IgD-negative memory B cell (primary cell): ENCODE measurements at regions not wholly inside any gene's neighbourhood (a gene's known extent, or its start where the extent isn't known, plus 50 kb on each side); places are given as distances from the start of the nearest gene placed in this dataset.
"Not testable (repeated sequence)": the region's sequence is repeated elsewhere in the genome, so short reads cannot be mapped to it uniquely, and the experiment has no call there.

ENCODE experiments used
- H3K27ac Mint-ChIP-seq, 3 donors: one replicate each; pipeline ENCODE4 v1.8.0; 2020 to 2022; ENCODE audit warnings: mild to moderate bottlenecking in 3 of 3, mixed read lengths in 3 of 3, moderate library complexity in 1 of 3
- H3K27me3 Mint-ChIP-seq: one replicate; pipeline ENCODE4 v1.8.0; 2021; ENCODE audit warnings: mixed read lengths
- H3K36me3 Mint-ChIP-seq: one replicate; pipeline ENCODE4 v1.8.0; 2020; ENCODE audit warnings: mild to moderate bottlenecking, mixed read lengths
- H3K4me1 Mint-ChIP-seq, 3 donors: one replicate each; pipeline ENCODE4 v1.8.0; 2020 to 2022; ENCODE audit warnings: mixed read lengths in 3 of 3, mild to moderate bottlenecking in 1 of 3
- H3K4me3 Mint-ChIP-seq, 4 donors: one replicate each; pipeline ENCODE4 v1.8.0; 2020 to 2022; ENCODE audit warnings: mild to moderate bottlenecking in 4 of 4, mixed read lengths in 4 of 4, moderate library complexity in 3 of 4
- H3K9me3 Mint-ChIP-seq, 3 donors: one replicate each; pipeline ENCODE4 v1.8.0; 2020 to 2021; ENCODE audit warnings: mixed read lengths in 3 of 3, mild to moderate bottlenecking in 1 of 3

DNA sequence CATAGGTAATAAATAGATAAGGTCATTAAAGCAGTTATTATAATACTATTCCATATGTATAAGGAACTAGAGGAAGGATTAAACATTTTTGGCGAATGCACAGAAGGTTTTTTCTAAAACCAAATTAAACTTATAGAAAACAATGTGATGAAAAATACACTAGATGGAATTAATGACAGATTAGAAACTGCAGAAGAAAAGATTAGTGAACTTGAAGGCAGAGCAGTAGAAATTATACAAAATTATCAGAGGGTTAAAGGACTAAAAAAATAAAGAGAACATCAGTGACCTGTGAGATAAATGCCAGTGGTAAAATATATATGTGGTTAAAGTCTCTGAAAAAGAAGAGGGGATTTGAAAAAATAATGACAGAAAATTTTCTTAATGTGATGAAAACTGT is 74.0 kb downstream of the IGLL5 start:
- H3K9me3 Mint-ChIP-seq = peaks cover 1 to 11% (median 11%) of the 10 kb centered on the region in 3 donors
- H3K36me3 Mint-ChIP-seq = no peaks in the 10 kb centered on the region
- H3K4me3 Mint-ChIP-seq = no peak overlapping the region
- H3K4me1 Mint-ChIP-seq = no peaks in the 10 kb centered on the region
- no peak overlapping the region for H3K27ac Mint-ChIP-seq
- peaks cover 12% of the 10 kb centered on the region for H3K27me3 Mint-ChIP-seq

DNA sequence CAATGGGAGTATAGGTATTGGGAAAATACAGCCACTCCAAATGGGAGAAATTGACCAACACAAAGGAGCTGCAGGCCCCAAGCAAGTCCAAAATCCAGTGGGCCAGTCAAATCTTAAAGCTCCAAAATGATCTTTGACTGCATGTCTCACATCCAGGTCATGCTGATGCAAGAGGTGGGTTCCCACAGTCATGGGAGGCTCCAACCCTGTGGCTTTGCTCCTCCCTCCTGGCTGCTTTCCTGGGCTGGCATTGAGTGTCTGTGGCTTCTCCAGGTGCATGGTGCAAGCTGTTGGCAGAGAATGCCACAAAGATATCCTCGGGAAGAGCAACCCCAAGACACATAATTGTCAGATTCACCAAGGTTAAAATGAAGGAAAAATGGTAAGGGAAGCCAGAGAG is 80.8 kb downstream of the IGLL5 start:
- H3K9me3 Mint-ChIP-seq = peaks cover 0 to 2% (median 0%) of the 10 kb centered on the region in 3 donors
- peaks cover 2% of the 10 kb centered on the region for H3K36me3 Mint-ChIP-seq
- no peak overlapping the region for H3K27ac Mint-ChIP-seq
- H3K4me3 Mint-ChIP-seq = no peak overlapping the region
- peaks cover 25% of the 10 kb centered on the region for H3K27me3 Mint-ChIP-seq
- H3K4me1 Mint-ChIP-seq = peaks cover 0 to 2% (median 0%) of the 10 kb centered on the region in 3 donors

DNA sequence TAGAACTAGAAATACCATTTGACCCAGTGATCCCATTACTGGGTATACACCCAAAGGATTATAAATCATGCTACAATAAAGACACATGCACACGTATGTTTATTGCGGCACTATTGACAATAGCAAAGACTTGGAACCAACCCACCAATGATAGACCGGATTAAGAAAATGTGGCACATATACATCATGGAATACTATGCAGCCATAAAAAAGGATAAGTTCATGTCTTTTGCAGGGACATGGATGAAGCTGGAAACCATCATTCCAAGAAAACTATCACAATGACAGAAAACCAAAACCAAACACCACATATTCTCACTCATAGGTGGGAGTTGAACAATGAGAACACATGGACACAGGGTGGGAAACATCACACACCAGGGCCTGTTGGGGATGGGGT is 85.0 kb downstream of the IGLL5 start:
- not testable (repeated sequence) for H3K4me1 Mint-ChIP-seq, H3K4me3 Mint-ChIP-seq, H3K27ac Mint-ChIP-seq, H3K36me3 Mint-ChIP-seq, H3K9me3 Mint-ChIP-seq
- peaks cover 22% of the 10 kb centered on the region for H3K27me3 Mint-ChIP-seq

DNA sequence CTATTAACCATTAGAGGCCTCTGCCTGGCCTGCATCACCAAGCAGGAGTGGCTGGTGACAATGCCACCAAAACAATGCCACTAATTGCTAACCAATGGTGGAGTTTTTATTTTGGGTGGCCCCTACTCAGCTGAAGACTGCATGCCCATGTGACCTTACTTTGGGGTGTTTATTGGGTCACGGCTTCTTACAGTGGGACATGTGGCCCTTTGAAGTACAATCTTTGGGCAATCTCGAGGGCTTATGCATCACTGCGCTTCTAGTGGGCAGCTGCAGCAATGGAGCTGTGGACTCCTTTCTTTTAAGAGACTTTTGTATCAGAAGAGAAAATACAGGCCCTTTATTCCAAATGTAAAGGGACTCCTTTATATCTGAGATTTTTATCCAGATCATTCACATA is 85.7 kb downstream of the IGLL5 start:
- Mint-ChIP-seq H3K27me3 (peaks cover 22% of the 10 kb centered on the region), H3K9me3 (peaks cover 0 to 2% (median 0%) of the 10 kb centered on the region in 3 donors), H3K4me3 (no peak overlapping the region)

DNA sequence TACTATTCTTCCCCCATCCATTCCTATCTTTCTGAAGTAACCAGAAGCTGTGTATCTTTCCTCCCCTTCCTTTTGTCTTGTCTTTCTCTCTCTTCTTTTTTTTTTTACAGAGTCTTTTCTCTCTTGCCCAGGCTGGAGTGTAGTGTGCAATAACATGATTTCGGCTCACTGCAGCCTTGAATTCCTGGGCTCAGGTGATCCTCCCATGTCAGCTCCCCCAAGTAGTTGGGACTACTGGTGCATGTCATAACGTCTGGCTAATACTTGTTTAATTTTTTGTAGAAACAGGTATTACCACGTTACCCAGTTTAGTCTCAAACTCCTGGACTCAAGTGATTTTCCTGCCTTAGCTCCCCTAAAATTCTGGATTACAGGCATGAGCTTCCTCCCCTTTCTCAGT is 86.5 kb downstream of the IGLL5 start:
- H3K9me3 Mint-ChIP-seq = peaks cover 0 to 6% (median 0%) of the 10 kb centered on the region in 3 donors
- H3K36me3 Mint-ChIP-seq = peaks cover 2% of the 10 kb centered on the region
- H3K4me1 Mint-ChIP-seq = peaks cover 0 to 2% (median 0%) of the 10 kb centered on the region in 3 donors
- peaks cover 18% of the 10 kb centered on the region for H3K27me3 Mint-ChIP-seq
- H3K27ac Mint-ChIP-seq = no peak overlapping the region
- no peak overlapping the region for H3K4me3 Mint-ChIP-seq

More for the DNA sequence above, 85.7 kb downstream of the IGLL5 start:
- Mint-ChIP-seq H3K4me1 (peaks cover 0 to 2% (median 0%) of the 10 kb centered on the region in 3 donors), H3K36me3 (peaks cover 2% of the 10 kb centered on the region), H3K27ac (no peak overlapping the region)

DNA sequence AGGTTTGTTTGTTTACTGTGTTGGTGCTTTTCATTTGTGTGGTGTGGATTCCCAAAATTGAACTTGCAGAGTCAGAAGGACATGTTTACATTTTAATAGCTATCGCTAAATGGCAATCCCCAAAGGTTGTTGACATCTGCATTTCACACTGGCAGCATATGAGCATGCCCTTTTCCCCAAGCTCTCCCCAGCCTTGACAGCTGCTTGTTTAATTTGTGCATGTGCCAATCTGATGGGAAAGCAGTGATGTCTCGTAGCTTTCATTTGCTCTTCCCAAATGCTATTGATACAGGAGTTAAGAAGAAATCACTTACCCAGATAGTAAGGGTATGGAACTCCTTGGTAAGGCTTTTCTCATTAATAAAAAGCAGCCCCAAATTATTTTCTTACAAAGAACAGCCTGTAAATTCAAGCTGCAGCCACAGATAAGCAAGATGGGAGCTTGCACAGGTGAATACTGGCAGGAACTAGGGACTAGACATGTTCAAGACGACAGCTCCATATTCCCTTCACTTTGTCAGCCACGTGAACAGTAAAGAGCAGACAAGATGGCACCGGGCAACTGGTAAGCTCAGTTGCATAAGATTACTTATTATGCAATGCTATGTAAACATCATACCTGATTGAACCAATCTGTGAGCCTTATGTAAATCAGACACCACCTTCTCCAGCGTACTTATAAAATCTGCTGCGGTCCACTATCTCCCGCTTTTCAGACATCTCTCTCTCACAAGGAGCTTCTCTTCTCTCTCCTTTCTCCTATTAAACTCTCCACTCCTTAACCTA is 87.4 kb downstream of the IGLL5 start:
- no peak overlapping the region for H3K27ac Mint-ChIP-seq
- H3K9me3 Mint-ChIP-seq = peaks cover 0 to 5% (median 0%) of the 10 kb centered on the region in 3 donors
- no peak overlapping the region for H3K4me3 Mint-ChIP-seq
- peaks cover 0 to 2% (median 0%) of the 10 kb centered on the region in 3 donors for H3K4me1 Mint-ChIP-seq
- H3K36me3 Mint-ChIP-seq = no peaks in the 10 kb centered on the region
- peaks cover 13% of the 10 kb centered on the region for H3K27me3 Mint-ChIP-seq

DNA sequence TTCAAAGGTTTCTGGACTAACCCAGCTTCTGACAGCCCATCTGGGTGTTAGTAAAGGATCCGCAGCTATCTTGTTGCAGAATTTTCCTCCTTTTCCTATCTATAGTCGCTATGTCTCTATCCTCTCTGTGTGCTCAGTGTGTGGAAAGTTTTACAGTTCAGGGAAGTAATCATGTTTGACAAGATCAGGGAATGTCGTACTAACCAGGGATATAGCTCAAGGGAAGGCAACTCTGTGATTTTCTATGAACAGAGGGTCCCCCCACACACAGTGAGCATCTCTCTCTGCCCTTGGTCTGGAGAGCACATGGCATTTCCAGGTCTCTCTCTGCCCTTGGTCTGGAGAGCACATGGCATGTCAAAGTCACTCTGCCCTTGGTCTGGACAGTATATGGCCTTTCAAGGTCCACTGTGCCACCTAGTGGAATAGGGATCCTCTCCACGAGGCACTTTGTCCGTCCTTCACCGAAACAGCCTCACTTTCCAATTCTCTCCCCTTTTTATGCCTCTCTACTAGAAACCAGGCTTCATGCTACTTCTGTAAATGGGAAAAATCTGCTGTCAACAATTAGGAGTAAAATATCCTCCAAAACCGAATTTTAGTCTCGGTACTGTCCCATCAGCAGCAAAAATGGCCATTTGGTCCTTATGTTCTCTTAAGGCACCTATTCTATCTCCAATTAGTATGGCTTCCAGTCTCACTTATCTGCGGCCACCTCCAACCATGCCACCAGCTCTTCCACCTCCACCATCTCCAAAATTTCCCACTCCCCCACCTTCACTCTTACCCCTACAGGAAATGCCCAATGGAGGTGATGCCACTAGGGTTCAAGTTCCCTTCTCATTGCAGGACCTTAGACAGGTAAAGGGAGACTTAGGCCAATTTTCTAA is 88.7 kb downstream of the IGLL5 start:
- no peak overlapping the region for H3K27ac Mint-ChIP-seq
- no peaks in the 10 kb centered on the region for H3K36me3 Mint-ChIP-seq
- peak overlapping the region in 1 of 4 donors; percentile 0 for H3K4me3 Mint-ChIP-seq
- peaks cover 6% of the 10 kb centered on the region for H3K27me3 Mint-ChIP-seq
- peaks cover 0 to 6% (median 5%) of the 10 kb centered on the region in 3 donors for H3K9me3 Mint-ChIP-seq
- no peaks in the 10 kb centered on the region for H3K4me1 Mint-ChIP-seq

DNA sequence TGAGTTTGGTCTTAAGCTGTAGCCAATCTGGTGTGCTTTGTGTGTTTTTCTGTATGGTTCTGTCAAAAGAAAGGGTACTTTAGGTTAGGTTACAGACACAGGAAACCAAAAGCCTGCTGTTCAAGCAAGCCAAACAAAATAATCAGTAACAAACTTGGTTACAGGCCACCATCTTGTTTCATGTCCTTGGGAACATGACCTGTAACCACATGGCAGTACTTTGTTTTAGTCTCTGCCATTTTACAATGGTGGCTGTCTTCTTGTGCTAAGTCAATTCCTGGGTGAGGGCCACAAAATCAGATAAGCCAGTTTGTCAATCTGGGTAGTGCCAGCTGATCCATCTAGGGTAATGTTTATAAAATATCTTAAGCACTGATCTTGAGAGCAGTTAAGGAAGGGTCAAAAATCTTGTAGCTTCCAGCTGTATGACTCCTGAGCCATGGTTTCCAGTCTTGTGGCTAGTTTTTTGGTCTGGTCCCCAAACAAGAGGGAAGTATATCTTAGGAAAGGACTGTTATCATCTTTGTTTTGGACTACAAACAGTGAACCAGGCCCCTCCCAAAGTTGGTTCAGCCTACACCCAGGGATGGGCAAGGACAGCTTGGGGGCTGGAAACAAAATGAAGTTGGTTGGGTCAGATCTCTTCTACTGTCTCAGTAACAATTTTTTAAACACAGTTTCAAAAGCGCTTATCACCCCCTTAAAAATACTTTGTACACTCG is 90.0 kb downstream of the IGLL5 start:
- Mint-ChIP-seq H3K4me3 (no peak overlapping the region), H3K9me3 (peaks cover 0 to 6% (median 5%) of the 10 kb centered on the region in 3 donors), H3K4me1 (peaks cover 6 to 11% (median 7%) of the 10 kb centered on the region in 3 donors), H3K27ac (no peak overlapping the region), H3K36me3 (no peaks in the 10 kb centered on the region), H3K27me3 (peaks cover 5% of the 10 kb centered on the region)

DNA sequence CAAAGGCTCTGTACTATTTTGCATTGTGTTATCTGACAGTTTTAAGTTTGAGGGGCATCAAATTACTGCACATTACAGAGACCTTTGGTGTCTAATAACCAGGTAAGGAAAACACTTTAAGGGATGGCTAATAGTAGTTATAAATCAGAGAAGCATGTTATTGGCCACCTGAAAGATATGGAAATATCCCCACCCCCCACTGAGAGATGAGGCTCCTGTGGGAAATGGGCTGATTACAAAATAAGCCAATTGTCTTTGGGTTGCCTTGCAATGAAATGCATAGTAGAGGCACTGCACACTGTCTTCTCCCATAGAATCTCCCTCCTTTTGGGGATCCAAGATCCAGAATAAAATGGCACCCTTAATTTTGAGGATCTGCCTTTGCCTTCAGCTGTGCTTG is 91.0 kb downstream of the IGLL5 start:
- Mint-ChIP-seq H3K4me3 (no peak overlapping the region), H3K9me3 (peaks cover 0 to 6% (median 5%) of the 10 kb centered on the region in 3 donors), H3K27me3 (peaks cover 5% of the 10 kb centered on the region), H3K27ac (no peak overlapping the region), H3K4me1 (peaks cover 6 to 15% (median 10%) of the 10 kb centered on the region in 3 donors), H3K36me3 (no peaks in the 10 kb centered on the region)

DNA sequence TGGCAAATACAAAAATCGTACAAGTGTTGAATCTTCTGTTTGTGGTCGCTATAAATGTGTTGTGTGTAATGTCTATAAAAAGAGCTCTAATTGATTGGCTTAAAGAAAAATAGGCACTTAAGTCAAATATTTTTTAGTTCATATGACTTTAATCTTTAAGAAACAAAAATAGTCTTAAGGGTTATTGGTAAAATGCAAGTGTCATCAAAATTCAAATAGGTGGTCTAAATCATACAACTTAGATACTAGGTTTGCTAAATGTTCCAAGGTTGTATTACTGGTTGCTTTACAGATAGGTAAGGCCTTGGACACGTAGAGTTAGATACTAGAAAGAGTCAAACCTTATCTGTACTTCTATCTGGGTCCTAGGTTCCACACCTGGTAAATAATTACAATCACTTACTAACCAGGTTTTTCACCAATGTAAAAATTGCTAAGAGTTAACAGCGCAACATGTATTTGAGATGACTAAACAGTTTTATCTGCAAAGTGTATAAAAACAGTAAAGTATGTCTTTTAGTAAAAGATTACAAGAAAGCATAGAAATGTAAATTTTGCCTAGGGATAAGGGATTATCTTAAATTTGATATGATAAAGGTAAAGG is 91.1 kb upstream of the GNAZ start:
- Mint-ChIP-seq H3K36me3 (no peaks in the 10 kb centered on the region), H3K9me3 (peaks cover 0 to 6% (median 5%) of the 10 kb centered on the region in 3 donors), H3K27ac (no peak overlapping the region), H3K4me3 (no peak overlapping the region), H3K4me1 (peaks cover 6 to 15% (median 10%) of the 10 kb centered on the region in 3 donors), H3K27me3 (peaks cover 5% of the 10 kb centered on the region)

DNA sequence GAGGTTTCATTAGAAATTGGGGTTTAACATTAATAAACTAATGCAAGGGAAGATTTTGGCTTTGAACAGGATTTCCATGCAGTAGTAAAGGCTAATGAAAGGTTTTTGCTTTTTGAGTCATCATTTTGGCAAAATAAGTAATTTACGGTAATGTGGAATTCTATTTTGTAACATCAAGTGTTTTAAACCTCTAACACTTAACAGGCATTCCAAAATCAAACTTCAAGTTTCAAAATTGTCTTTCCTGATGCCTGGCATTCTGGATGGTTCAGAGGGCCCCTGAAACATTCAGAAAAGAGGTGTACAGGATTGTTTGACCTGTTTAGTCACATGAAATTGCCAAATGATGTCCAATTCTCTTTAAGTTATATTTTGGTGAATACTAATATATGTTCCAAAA is 90.4 kb upstream of the GNAZ start:
- Mint-ChIP-seq H3K4me1 (peaks cover 6 to 15% (median 10%) of the 10 kb centered on the region in 3 donors), H3K36me3 (no peaks in the 10 kb centered on the region), H3K27ac (no peak overlapping the region), H3K9me3 (peaks cover 0 to 6% (median 5%) of the 10 kb centered on the region in 3 donors), H3K27me3 (peaks cover 5% of the 10 kb centered on the region), H3K4me3 (no peak overlapping the region)

DNA sequence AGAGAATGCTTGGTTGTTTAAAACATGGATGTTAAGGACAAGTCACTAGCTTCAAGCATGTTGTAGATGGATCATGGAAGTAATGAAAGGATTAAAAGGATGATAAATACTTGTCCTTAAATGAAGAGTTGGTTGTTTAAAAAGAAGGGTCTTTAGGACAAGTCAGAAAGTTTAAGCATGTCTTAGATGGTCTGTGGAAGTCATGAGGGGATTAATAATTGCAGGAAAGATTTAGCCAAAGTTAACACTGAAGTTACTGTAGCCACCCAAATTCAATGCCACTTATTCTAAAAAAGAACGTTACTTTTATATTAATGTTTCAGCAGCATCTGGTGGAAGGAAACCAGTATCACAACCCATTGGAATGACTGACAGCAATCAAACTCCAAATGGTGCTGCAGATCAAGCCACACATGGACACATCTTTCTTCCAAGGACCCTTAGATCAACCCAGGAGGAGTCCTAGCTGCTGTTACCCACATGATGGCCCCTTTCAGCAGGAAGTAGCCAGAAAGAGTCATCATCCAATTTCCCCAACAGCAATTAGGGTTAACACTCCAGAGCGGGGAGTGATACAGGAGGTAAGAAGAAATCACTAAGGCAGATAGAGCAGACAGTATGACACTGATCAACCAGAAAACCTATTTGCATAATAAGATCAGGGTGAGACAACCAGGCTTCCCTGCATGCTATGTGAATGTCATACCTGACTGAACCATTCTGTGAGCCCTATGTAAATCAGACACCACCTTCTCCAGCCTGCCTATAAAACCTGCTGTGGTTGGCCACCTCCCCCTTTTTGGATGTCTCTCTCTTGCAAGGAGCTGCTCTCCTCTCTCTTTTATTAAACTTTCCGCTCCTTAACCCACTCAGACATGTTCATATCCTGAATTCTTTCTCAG is 88.4 kb upstream of the GNAZ start:
- Mint-ChIP-seq H3K36me3 (no peaks in the 10 kb centered on the region), H3K4me1 (peaks cover 6 to 15% (median 10%) of the 10 kb centered on the region in 3 donors), H3K27ac (no peak overlapping the region), H3K27me3 (peaks cover 1% of the 10 kb centered on the region), H3K4me3 (peak overlapping the region in 2 of 4 donors; percentile 23 to 30), H3K9me3 (peaks cover 0 to 6% (median 5%) of the 10 kb centered on the region in 3 donors)

DNA sequence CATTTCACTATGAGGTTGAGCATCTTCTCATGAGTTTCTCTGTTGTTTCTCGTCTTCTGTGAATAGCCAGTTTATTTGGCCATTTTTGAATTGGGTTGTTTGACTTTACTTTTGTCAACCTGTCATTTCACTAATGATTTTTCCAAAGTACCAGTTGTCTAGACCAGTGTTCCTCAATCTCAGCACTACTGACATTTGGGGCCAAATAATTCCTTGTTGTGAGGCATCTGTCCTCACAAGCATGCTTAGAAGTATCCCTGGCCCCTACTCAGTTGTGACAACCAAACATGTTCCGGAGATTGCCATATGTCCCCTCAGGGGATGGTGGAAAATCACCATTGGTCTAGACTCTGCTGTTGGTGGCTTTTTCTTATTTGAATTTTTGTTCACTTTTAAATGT is 87.7 kb upstream of the GNAZ start:
- H3K4me1 Mint-ChIP-seq = peaks cover 6 to 15% (median 10%) of the 10 kb centered on the region in 3 donors
- H3K9me3 Mint-ChIP-seq = peaks cover 0 to 6% (median 5%) of the 10 kb centered on the region in 3 donors
- H3K27me3 Mint-ChIP-seq = peaks cover 1% of the 10 kb centered on the region
- peak overlapping the region in 1 of 4 donors; percentile 20 for H3K4me3 Mint-ChIP-seq
- no peak overlapping the region for H3K27ac Mint-ChIP-seq
- H3K36me3 Mint-ChIP-seq = no peaks in the 10 kb centered on the region
